ENCODE measurements at regions not wholly inside any gene's neighbourhood (a gene's known extent, or its start where the extent isn't known, plus 50 kb on each side); places are given as distances from the start of the nearest gene placed in this dataset.
"Not testable (repeated sequence)": the region's sequence is repeated elsewhere in the genome, so short reads cannot be mapped to it uniquely, and the experiment has no call there.

GRCh38 chr11:123318132-123318531 lies 111.9 kb upstream of the GRAMD1B start:
- TF ChIP-seq CTCF, POLR2A, EP300 (IDR thresholded peaks at IDR 0.05): not testable (repeated sequence)

Data from stomach (tissue), 4 donors.